ENCODE measurements at regions not wholly inside any gene's neighbourhood (a gene's known extent, or its start where the extent isn't known, plus 50 kb on each side); places are given as distances from the start of the nearest gene placed in this dataset.

GRCh38 chr10:47181052-47181849, 118.7 kb upstream of the GDF10 start:
- intact Hi-C loops (cut with DNase I) = no loop called here
- DNase-seq (no peak), ATAC-seq (no peak)
- H3K4me3 ChIP-seq = no peak overlapping the region
- H3K27me3 ChIP-seq = no peaks in the 10 kb centered on the region
- WGBS, 2 donors = 84 to 87% methylated on average over 19 of the region's 19 CpGs
- no peaks in the 10 kb centered on the region for H3K36me3 ChIP-seq
- no peaks in the 10 kb centered on the region for H3K4me1 ChIP-seq
- no peak for TF ChIP-seq CTCF (IDR thresholded peaks at IDR 0.05)
- no peaks in the 10 kb centered on the region for H3K9me3 ChIP-seq
- no peak overlapping the region for H3K27ac ChIP-seq

- intact Hi-C loops (cut with DNase I) = no loop called here
- no peak for ATAC-seq
- Histone ChIP-seq H3K36me3 (no peaks in the 10 kb centered on the region), H3K4me3 (no peak overlapping the region), H3K9me3 (no peaks in the 10 kb centered on the region), H3K27ac (no peak overlapping the region), H3K4me1 (no peaks in the 10 kb centered on the region), H3K27me3 (no peaks in the 10 kb centered on the region)
- 92 to 93% methylated on average over 11 of the region's 11 CpGs for WGBS, 2 donors
- DNase-seq = no peak
- TF ChIP-seq CTCF (IDR thresholded peaks at IDR 0.05) = no peak
These were observed 116.9 kb upstream of the GDF10 start for GRCh38 chr10:47182934-47183703.

- no peaks in the 10 kb centered on the region for H3K27me3 ChIP-seq
- DNase-seq (no peak), ATAC-seq (no peak)
- 86 to 95% methylated on average over 4 of the region's 4 CpGs for WGBS, 2 donors
- H3K27ac ChIP-seq = no peak overlapping the region
- H3K9me3 ChIP-seq = no peaks in the 10 kb centered on the region
- H3K36me3 ChIP-seq = no peaks in the 10 kb centered on the region
- no peak overlapping the region for H3K4me3 ChIP-seq
- TF ChIP-seq CTCF (IDR thresholded peaks at IDR 0.05) = no peak
- intact Hi-C loops (cut with DNase I) = no loop called here
- no peaks in the 10 kb centered on the region for H3K4me1 ChIP-seq
These were observed 116.3 kb upstream of the GDF10 start for GRCh38 chr10:47183704-47184041.

- H3K9me3 ChIP-seq = no peaks in the 10 kb centered on the region
- H3K27me3 ChIP-seq = no peaks in the 10 kb centered on the region
- TF ChIP-seq CTCF (IDR thresholded peaks at IDR 0.05) = no peak
- intact Hi-C loops (cut with DNase I) = no loop called here
- 92 to 94% methylated on average over 3 of the region's 3 CpGs for whole genome bisulfite sequencing, 2 donors
- no peak overlapping the region for H3K27ac ChIP-seq
- no peaks in the 10 kb centered on the region for H3K4me1 ChIP-seq
- no peaks in the 10 kb centered on the region for H3K36me3 ChIP-seq
- ATAC-seq (no peak), DNase-seq (no peak)
- no peak overlapping the region for H3K4me3 ChIP-seq
These were observed 115.7 kb upstream of the GDF10 start for GRCh38 chr10:47184273-47184672.
